Ishikawa (cell line): ENCODE measurements at regions not wholly inside any gene's neighbourhood (a gene's known extent, or its start where the extent isn't known, plus 50 kb on each side); places are given as distances from the start of the nearest gene placed in this dataset.

Experiments
- CEBPB ChIP-seq: IDR thresholded peaks from 2 replicates; pipeline ENCODE4 v1.6.1; 2012
- CREB1 ChIP-seq: IDR thresholded peaks from 2 replicates; pipeline ENCODE4 v1.6.1; 2012; ENCODE audit warnings: low read depth
- EGR1 ChIP-seq: IDR thresholded peaks from 2 replicates; pipeline ENCODE4 v1.6.1; 2012
- EP300 ChIP-seq: IDR thresholded peaks from 2 replicates; pipeline ENCODE4 v1.6.1; 2012; ENCODE audit warnings: borderline replicate concordance
- FOXM1 ChIP-seq: IDR thresholded peaks from 2 replicates; pipeline ENCODE4 v1.6.1; 2012; ENCODE audit warnings: low read depth, borderline replicate concordance
- NFIC ChIP-seq: IDR thresholded peaks from 2 replicates; pipeline ENCODE4 v1.6.1; 2012
- RAD21 ChIP-seq: IDR thresholded peaks from 2 replicates; pipeline ENCODE4 v1.6.1; 2012; ENCODE audit warnings: low read depth
- TAF1 ChIP-seq: IDR thresholded peaks from 2 replicates; pipeline ENCODE4 v1.6.1; 2012; ENCODE audit warnings: low read depth, mild to moderate bottlenecking
- TCF12 ChIP-seq: IDR thresholded peaks from 2 replicates; pipeline ENCODE4 v1.6.1; 2012; ENCODE audit warnings: low read depth
- YY1 ChIP-seq: IDR thresholded peaks from 2 replicates; pipeline ENCODE4 v1.6.1; 2012; ENCODE audit warnings: low read depth
- TF ChIP-seq, protein P1 (sequence below): IDR thresholded peaks from 2 replicates; pipeline ENCODE4 v1.6.1; 2012; ENCODE audit warnings: low read depth, mild to moderate bottlenecking
- TF ChIP-seq, protein P2 (sequence below): IDR thresholded peaks from 2 replicates; pipeline ENCODE4 v1.6.1; 2012

DNA sequence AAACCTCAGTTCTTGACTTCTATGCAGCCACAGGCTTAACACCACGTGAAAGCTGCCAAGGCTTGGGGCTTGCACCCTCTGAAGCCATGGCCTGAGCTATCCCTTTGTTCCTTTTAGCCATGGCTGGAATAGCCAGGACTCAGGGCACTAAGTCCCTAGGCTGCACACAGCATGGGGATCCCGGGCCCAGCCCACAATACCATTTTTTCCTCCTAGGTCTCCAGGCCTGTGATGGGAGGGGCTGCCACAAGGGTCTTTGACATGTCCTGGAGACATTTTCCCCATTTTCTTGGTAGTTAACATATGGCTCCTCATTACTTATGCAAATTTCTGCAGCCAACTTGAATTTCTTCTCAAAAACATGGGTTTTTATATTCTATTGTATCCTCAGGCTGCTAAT is 619.1 kb downstream of the NYAP2 start:
- TF ChIP-seq TAF1 (no peak), FOXM1 (no peak), EGR1 (no peak), NFIC (no peak), RAD21 (no peak), CEBPB (no peak), YY1 (no peak), TCF12 (no peak), EP300 (no peak), CREB1 (no peak)
- TF ChIP-seq, protein P1, sequence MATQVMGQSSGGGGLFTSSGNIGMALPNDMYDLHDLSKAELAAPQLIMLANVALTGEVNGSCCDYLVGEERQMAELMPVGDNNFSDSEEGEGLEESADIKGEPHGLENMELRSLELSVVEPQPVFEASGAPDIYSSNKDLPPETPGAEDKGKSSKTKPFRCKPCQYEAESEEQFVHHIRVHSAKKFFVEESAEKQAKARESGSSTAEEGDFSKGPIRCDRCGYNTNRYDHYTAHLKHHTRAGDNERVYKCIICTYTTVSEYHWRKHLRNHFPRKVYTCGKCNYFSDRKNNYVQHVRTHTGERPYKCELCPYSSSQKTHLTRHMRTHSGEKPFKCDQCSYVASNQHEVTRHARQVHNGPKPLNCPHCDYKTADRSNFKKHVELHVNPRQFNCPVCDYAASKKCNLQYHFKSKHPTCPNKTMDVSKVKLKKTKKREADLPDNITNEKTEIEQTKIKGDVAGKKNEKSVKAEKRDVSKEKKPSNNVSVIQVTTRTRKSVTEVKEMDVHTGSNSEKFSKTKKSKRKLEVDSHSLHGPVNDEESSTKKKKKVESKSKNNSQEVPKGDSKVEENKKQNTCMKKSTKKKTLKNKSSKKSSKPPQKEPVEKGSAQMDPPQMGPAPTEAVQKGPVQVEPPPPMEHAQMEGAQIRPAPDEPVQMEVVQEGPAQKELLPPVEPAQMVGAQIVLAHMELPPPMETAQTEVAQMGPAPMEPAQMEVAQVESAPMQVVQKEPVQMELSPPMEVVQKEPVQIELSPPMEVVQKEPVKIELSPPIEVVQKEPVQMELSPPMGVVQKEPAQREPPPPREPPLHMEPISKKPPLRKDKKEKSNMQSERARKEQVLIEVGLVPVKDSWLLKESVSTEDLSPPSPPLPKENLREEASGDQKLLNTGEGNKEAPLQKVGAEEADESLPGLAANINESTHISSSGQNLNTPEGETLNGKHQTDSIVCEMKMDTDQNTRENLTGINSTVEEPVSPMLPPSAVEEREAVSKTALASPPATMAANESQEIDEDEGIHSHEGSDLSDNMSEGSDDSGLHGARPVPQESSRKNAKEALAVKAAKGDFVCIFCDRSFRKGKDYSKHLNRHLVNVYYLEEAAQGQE = no peak
- TF ChIP-seq, protein P2, sequence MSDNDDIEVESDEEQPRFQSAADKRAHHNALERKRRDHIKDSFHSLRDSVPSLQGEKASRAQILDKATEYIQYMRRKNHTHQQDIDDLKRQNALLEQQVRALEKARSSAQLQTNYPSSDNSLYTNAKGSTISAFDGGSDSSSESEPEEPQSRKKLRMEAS = no peak
